ENCODE measurements at regions not wholly inside any gene's neighbourhood (a gene's known extent, or its start where the extent isn't known, plus 50 kb on each side); places are given as distances from the start of the nearest gene placed in this dataset.

DNA sequence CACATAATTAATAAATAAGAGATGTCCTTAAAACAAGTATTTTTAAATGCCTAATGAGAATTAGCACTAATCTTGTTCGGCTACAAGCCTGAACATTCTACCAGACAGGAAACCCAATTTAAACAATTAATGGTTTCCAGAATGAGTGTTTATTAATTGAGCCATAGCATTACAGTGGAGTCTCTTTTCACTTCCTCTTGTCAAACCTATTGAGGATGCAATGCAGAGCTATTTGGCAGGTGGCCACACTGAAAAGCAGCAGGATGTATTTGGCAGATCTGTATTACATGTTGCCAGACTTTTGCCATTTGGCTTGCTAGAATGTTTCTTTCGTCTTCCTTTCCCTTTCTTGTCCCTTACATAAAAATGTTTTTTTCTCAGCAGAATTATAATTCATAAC lies 475.2 kb upstream of the MARCKS start:
- H3K4me3 ChIP-seq (ENCODE audit: low read length), result no peak overlapping the region
- TF ChIP-seq, protein P1, sequence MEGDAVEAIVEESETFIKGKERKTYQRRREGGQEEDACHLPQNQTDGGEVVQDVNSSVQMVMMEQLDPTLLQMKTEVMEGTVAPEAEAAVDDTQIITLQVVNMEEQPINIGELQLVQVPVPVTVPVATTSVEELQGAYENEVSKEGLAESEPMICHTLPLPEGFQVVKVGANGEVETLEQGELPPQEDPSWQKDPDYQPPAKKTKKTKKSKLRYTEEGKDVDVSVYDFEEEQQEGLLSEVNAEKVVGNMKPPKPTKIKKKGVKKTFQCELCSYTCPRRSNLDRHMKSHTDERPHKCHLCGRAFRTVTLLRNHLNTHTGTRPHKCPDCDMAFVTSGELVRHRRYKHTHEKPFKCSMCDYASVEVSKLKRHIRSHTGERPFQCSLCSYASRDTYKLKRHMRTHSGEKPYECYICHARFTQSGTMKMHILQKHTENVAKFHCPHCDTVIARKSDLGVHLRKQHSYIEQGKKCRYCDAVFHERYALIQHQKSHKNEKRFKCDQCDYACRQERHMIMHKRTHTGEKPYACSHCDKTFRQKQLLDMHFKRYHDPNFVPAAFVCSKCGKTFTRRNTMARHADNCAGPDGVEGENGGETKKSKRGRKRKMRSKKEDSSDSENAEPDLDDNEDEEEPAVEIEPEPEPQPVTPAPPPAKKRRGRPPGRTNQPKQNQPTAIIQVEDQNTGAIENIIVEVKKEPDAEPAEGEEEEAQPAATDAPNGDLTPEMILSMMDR (conservative IDR thresholded peaks at IDR 0.05; ENCODE audit: low read depth, low read length), result no peak
- DNase-seq (ENCODE audit: low read depth), result peak; percentile 76

DNA sequence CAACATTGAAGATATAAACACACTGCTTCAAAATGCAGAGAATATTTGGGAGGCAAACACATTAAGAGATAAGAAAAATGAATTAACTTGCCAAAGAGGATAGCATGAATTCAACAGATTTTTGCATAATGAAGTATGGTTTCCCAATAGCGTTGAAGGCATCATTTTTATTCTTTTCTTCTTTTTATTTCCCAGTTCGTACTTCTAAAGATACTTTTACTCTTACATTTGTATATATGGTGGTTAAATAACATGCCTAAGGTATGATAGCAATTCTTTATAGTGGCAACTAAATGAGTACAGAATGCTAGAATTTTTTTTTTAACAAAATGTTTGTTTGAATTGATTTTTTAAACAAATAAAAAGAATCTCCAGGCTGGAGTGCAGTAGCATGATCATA lies 473.4 kb upstream of the MARCKS start:
- TF ChIP-seq, protein P1 (conservative IDR thresholded peaks at IDR 0.05; ENCODE audit: low read depth, low read length), result no peak
- no peak overlapping the region for H3K4me3 ChIP-seq (ENCODE audit: low read length)
- DNase-seq (ENCODE audit: low read depth), result no peak

GRCh38 chr6:113385020-113385431 lies 472.1 kb upstream of the MARCKS start:
- no peak overlapping the region for H3K4me3 ChIP-seq (ENCODE audit: low read length)
- TF ChIP-seq, protein P1 (conservative IDR thresholded peaks at IDR 0.05; ENCODE audit: low read depth, low read length), result no peak
- no peak for DNase-seq (ENCODE audit: low read depth)

GRCh38 chr6:113388996-113389395 lies 468.1 kb upstream of the MARCKS start:
- H3K4me3 ChIP-seq (ENCODE audit: low read length), result no peak overlapping the region
- TF ChIP-seq, protein P1 (conservative IDR thresholded peaks at IDR 0.05; ENCODE audit: low read depth, low read length), result no peak
- no peak for DNase-seq (ENCODE audit: low read depth)

GRCh38 chr6:113392551-113393055 lies 464.5 kb upstream of the MARCKS start:
- no peak for DNase-seq (ENCODE audit: low read depth)
- TF ChIP-seq, protein P1 (conservative IDR thresholded peaks at IDR 0.05; ENCODE audit: low read depth, low read length), result no peak

GRCh38 chr6:113394216-113394615 lies 462.9 kb upstream of the MARCKS start:
- DNase-seq (ENCODE audit: low read depth), result no peak
- H3K4me3 ChIP-seq (ENCODE audit: low read length), result no peak overlapping the region
- TF ChIP-seq, protein P1 (conservative IDR thresholded peaks at IDR 0.05; ENCODE audit: low read depth, low read length), result no peak

More at GRCh38 chr6:113392551-113393055, 464.5 kb upstream of the MARCKS start:
- no peak overlapping the region for H3K4me3 ChIP-seq (ENCODE audit: low read length)

GRCh38 chr6:113394729-113395128 lies 462.4 kb upstream of the MARCKS start:
- no peak for DNase-seq (ENCODE audit: low read depth)
- TF ChIP-seq, protein P1 (conservative IDR thresholded peaks at IDR 0.05; ENCODE audit: low read depth, low read length), result no peak
- no peak overlapping the region for H3K4me3 ChIP-seq (ENCODE audit: low read length)

All from retinal pigment epithelial cell (primary cell).